Aorta (tissue), 5 donors: ENCODE measurements at regions not wholly inside any gene's neighbourhood (a gene's known extent, or its start where the extent isn't known, plus 50 kb on each side); places are given as distances from the start of the nearest gene placed in this dataset.

Source experiments
- ATAC-seq: fragments of 200-7000 bp; cut with Tn5 transposase; one replicate; pipeline ENCODE4 v1.9.1; 2022; ENCODE audit warnings: moderate library complexity; ENCODE audit not compliant: low FRiP score
- DNase-seq, 2 donors: peaks; one replicate each; pipeline ENCODE4 v3.0.0-alpha.2; 2020
- H3K27ac ChIP-seq, 2 donors: one replicate each; pipeline ENCODE4 v1.5.1; 2013; ENCODE audit warnings: low read length in 2 of 2, mild to moderate bottlenecking in 2 of 2, moderate library complexity in 2 of 2, control low read depth in 1 of 2, inconsistent platforms in 1 of 2, low read depth in 1 of 2
- H3K27me3 ChIP-seq, 2 donors: one replicate each; pipeline ENCODE4 v1.6.1; 2013; ENCODE audit warnings: control low read depth in 1 of 2, low read length in 1 of 2, mild to moderate bottlenecking in 1 of 2, moderate library complexity in 1 of 2; ENCODE audit not compliant: insufficient read depth in 2 of 2, control insufficient read depth in 1 of 2
- H3K36me3 ChIP-seq, 2 donors: one replicate each; pipeline ENCODE4 v1.6.1; 2013; ENCODE audit warnings: control low read depth in 1 of 2, low read length in 1 of 2, mild to moderate bottlenecking in 1 of 2; ENCODE audit not compliant: insufficient read depth in 2 of 2, control insufficient read depth in 1 of 2
- H3K4me1 ChIP-seq, 2 donors: one replicate each; pipeline ENCODE4 v1.6.1; 2013; ENCODE audit warnings: low read length in 2 of 2, control low read depth in 1 of 2, mild to moderate bottlenecking in 1 of 2, moderate library complexity in 1 of 2; ENCODE audit not compliant: insufficient read depth in 2 of 2, control insufficient read depth in 1 of 2
- H3K4me3 ChIP-seq, 2 donors: one replicate each; pipeline ENCODE4 v1.5.1; 2013; ENCODE audit warnings: low read length in 2 of 2, control low read depth in 1 of 2, mild to moderate bottlenecking in 1 of 2
- H3K9me3 ChIP-seq: one replicate; pipeline ENCODE4 v1.6.1; 2013; ENCODE audit warnings: mild to moderate bottlenecking, low read length; ENCODE audit not compliant: control insufficient read depth
- WGBS, 2 donors: extraction: QIAGEN DNeasy Blood & Tissue Kit; methylation state at CpG; one replicate each; pipeline ENCODE4 v1.1.7; 2013; 5-methylcytosine and 5-hydroxymethylcytosine counted together
- intact Hi-C, 2 donors: fragments of 100-400 bp; cut with DNase I; formaldehyde crosslinking; loops; one replicate each; pipeline versions ENCODE4 v1.14.2 to v1.15.0; 2022
- donor health status: healthy with polysubstance abuse.
- donor health status: Bipolar disorder and iron deficiency.
- donor health status: DM: no; HTN: no; CAD: no.
- donor health status: DM: no; HTN: no; CAD: no.
- donor health status: DM: yes; HTN: yes; CAD: no.

DNA sequence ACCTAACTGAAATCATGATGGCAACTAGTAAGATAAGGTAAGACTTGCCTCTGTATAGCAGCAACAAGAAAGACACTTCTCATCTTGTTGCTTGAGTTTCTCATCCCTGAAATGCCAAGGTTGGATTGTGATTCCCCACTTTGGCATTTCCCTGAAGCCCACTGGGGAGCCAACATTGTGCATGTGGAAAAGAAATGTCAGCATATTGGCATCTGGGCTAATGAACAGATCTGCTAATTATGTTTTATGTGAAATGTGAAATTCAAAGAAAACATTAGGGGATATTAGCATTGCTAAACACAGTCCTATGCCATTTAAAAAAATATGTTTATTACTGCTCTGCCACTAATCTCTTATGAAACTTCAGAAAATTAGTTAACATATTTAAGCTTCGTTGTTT lies 126.3 kb upstream of the PCSK2 start:
- DNase-seq = no peak
- Histone ChIP-seq H3K9me3 (no peaks in the 10 kb centered on the region), H3K4me3 (no peak overlapping the region), H3K27me3 (no peaks in the 10 kb centered on the region), H3K27ac (no peak overlapping the region), H3K4me1 (no peaks in the 10 kb centered on the region), H3K36me3 (no peaks in the 10 kb centered on the region)
- intact Hi-C loops = no loop called here
- 73 to 81% methylated on average over 1 of the region's 1 CpG for WGBS, 2 donors
- ATAC-seq = no peak

DNA sequence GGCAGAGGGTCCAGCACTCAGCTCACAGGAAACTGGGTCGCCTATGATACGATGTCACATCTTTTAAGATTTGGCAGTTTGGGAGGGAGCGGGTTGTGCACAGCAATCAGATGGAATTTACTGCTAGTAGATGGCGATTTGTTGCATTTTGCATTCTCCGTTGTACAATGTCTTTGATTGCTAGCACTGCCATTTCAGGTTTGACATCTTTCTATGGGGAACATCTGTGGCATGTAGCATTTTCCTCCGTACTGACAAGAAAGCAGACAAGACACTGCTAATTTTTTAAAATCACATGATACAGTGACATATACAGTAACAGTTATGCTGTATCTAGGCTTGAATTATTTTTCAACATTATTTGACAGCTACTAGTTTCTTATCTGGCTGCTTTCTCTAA lies 119.7 kb upstream of the PCSK2 start:
- Histone ChIP-seq H3K27me3 (no peaks in the 10 kb centered on the region), H3K4me3 (no peak overlapping the region), H3K9me3 (no peaks in the 10 kb centered on the region), H3K4me1 (no peaks in the 10 kb centered on the region), H3K36me3 (no peaks in the 10 kb centered on the region), H3K27ac (no peak overlapping the region)
- WGBS, 2 donors = 84 to 86% methylated on average over 6 of the region's 6 CpGs
- intact Hi-C loops = no loop called here
- ATAC-seq (no peak), DNase-seq (no peak)

DNA sequence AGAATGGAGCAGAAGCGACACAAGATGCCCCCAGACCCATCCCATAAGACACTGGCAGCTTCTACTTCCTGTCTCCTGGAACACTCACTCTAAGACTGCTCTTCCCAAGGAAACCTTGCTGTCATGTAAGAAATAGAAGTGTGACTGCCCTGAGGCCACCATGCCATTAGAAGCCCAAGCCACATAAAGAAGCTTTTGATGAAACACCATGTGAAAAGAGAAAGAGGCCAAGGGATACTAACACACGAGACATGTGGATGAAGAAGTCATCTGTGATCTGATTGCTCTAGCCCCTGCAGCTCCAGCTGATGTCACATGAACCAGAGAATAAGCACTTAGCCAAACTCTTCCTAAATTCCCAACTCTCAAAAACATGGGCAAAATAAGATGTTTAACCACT lies 117.9 kb upstream of the PCSK2 start:
- H3K4me1 ChIP-seq = no peaks in the 10 kb centered on the region
- H3K27me3 ChIP-seq = no peaks in the 10 kb centered on the region
- DNase-seq (no peak), ATAC-seq (no peak)
- no peaks in the 10 kb centered on the region for H3K36me3 ChIP-seq
- no peaks in the 10 kb centered on the region for H3K9me3 ChIP-seq
- H3K27ac ChIP-seq = no peak overlapping the region
- no peak overlapping the region for H3K4me3 ChIP-seq
- WGBS, 2 donors = 53 to 60% methylated on average over 2 of the region's 2 CpGs
- intact Hi-C loops = no loop called here

DNA sequence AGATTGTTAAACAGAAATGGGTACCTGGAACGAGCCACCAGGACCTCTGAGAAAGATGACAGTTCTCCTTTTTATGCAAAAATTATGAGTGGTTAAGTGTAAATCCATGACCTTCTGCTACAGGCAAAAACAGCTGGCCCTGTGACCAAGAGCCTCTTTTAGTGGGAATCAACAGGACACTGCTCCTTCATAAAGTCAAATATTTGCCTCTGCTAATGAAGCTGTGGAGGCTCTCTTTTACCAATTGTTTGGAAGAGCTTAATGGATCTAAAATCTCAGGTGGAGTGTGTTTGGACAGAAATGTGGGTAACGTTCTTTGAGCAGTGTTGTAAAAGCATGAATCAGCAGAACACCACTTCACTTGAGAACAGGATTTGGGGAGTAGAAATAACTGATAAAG lies 117.5 kb upstream of the PCSK2 start:
- Histone ChIP-seq H3K4me3 (no peak overlapping the region), H3K4me1 (no peaks in the 10 kb centered on the region), H3K36me3 (no peaks in the 10 kb centered on the region), H3K27ac (no peak overlapping the region), H3K27me3 (no peaks in the 10 kb centered on the region), H3K9me3 (no peaks in the 10 kb centered on the region)
- WGBS, 2 donors = 65 to 67% methylated on average over 2 of the region's 2 CpGs
- no peak for ATAC-seq
- intact Hi-C loops = no loop called here
- DNase-seq = no peak

- no peaks in the 10 kb centered on the region for H3K27me3 ChIP-seq
- no peak for DNase-seq
- no peaks in the 10 kb centered on the region for H3K36me3 ChIP-seq
- ATAC-seq = no peak
- no peaks in the 10 kb centered on the region for H3K4me1 ChIP-seq
- WGBS, 2 donors = 54 to 69% methylated on average over 1 of the region's 1 CpG
- intact Hi-C loops = no loop called here
- peaks cover 2% of the 10 kb centered on the region for H3K9me3 ChIP-seq
- no peak overlapping the region for H3K27ac ChIP-seq
- no peak overlapping the region for H3K4me3 ChIP-seq
Measured at GRCh38 chr20:17128206-17128605, 98.6 kb upstream of the PCSK2 start.

GRCh38 chr20:17129089-17129488 lies 97.8 kb upstream of the PCSK2 start:
- DNase-seq (no peak), ATAC-seq (no peak)
- H3K4me1 ChIP-seq = no peaks in the 10 kb centered on the region
- H3K4me3 ChIP-seq = no peak overlapping the region
- no peaks in the 10 kb centered on the region for H3K36me3 ChIP-seq
- no peaks in the 10 kb centered on the region for H3K27me3 ChIP-seq
- intact Hi-C loops = no loop called here
- no peak overlapping the region for H3K27ac ChIP-seq
- WGBS, 2 donors = 70 to 76% methylated on average over 5 of the region's 5 CpGs
- peaks cover 2% of the 10 kb centered on the region for H3K9me3 ChIP-seq

DNA sequence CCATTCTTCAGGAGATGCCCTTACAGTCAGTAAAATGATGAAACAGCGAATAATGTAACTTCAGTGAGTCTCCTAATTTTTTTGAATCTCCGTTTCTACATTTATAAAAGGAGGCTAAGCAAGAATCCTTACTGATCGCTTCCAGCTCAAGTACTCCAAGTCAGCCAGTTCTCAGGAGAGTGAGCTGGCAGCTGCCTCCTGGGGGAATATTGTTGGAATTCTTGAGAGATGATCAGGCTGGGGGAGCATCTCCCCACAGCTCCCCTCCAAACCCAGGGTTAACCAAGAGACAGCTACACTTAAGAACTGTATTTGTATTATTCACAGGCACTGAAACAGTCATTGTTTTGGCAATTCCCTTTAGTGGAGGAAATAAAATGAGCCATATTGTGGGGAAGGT lies 89.1 kb upstream of the PCSK2 start:
- Histone ChIP-seq H3K27ac (no peak overlapping the region), H3K9me3 (no peaks in the 10 kb centered on the region), H3K4me3 (no peak overlapping the region), H3K36me3 (no peaks in the 10 kb centered on the region), H3K4me1 (no peaks in the 10 kb centered on the region), H3K27me3 (no peaks in the 10 kb centered on the region)
- DNase-seq = no peak
- WGBS, 2 donors = 72 to 84% methylated on average over 3 of the region's 3 CpGs
- intact Hi-C loops = no loop called here
- no peak for ATAC-seq

- Histone ChIP-seq H3K4me1 (no peaks in the 10 kb centered on the region), H3K27me3 (no peaks in the 10 kb centered on the region), H3K27ac (no peak overlapping the region), H3K4me3 (no peak overlapping the region), H3K36me3 (no peaks in the 10 kb centered on the region), H3K9me3 (no peaks in the 10 kb centered on the region)
- intact Hi-C loops = no loop called here
- DNase-seq = no peak
- 86 to 90% methylated on average over 5 of the region's 5 CpGs for WGBS, 2 donors
- ATAC-seq = no peak
Measured at GRCh38 chr20:17138237-17138636, 88.6 kb upstream of the PCSK2 start.

DNA sequence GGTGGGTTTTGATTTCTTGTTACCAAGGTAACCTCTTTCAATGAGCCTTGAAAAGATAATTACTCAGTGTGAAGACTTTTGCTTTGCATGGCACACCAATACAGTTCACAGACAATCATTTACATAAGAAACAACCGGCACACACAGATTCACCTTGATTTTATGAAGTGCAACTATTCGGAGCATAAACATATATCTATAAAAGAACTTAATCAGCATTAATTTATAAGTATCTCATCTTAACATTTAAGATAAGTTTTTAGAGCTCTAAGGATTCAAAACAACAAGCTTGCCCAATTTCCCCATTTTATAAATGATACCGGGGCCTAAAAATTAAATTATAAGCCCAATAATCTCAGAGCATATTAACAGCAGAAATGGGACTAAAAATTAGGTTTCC lies 85.9 kb upstream of the PCSK2 start:
- WGBS, 2 donors = 88 to 93% methylated on average over 3 of the region's 3 CpGs
- Histone ChIP-seq H3K9me3 (no peaks in the 10 kb centered on the region), H3K4me1 (no peaks in the 10 kb centered on the region), H3K4me3 (no peak overlapping the region), H3K27me3 (no peaks in the 10 kb centered on the region), H3K36me3 (no peaks in the 10 kb centered on the region), H3K27ac (no peak overlapping the region)
- ATAC-seq = no peak
- intact Hi-C loops = no loop called here
- DNase-seq = no peak
